Stimulated activated naive B cell treated with anti-CD40 and anti-IgM and Interleukin-4, amounts not matched to agents 10 μg/mL and 1 μg/mL and 100 μg/mL, for 72 hours (primary cell): ENCODE measurements at regions not wholly inside any gene's neighbourhood (a gene's known extent, or its start where the extent isn't known, plus 50 kb on each side); places are given as distances from the start of the nearest gene placed in this dataset.
A peak's percentile ranks its signal among the peaks of the same experiment; 100 is the strongest.

Source experiments
- ATAC-seq, 2 donors: fragments of 150-1000 bp; cut with Tn5 transposase; replicated peaks; 2 replicates each; pipeline ENCODE4 v1.10.0; 2021; ENCODE audit warnings: moderate library complexity in 1 of 2
- DNase-seq: peaks from one replicate; pipeline ENCODE4 v3.0.0; 2021
- H3K27ac Mint-ChIP-seq: one replicate; pipeline ENCODE4 v1.8.0; 2022; ENCODE audit warnings: mild to moderate bottlenecking, mixed read lengths
- H3K27me3 Mint-ChIP-seq, 2 donors: one replicate each; pipeline ENCODE4 v1.8.0; 2022; ENCODE audit warnings: mixed read lengths in 2 of 2
- H3K36me3 Mint-ChIP-seq, 2 donors: one replicate each; pipeline ENCODE4 v1.8.0; 2022; ENCODE audit warnings: mixed read lengths in 2 of 2, mild to moderate bottlenecking in 1 of 2
- H3K4me1 Mint-ChIP-seq, 2 donors: one replicate each; pipeline ENCODE4 v1.8.0; 2022; ENCODE audit warnings: mixed read lengths in 2 of 2, mild to moderate bottlenecking in 1 of 2
- H3K4me3 Mint-ChIP-seq, 2 donors: one replicate each; pipeline ENCODE4 v1.8.0; 2022; ENCODE audit warnings: mild to moderate bottlenecking in 2 of 2, mixed read lengths in 2 of 2, moderate library complexity in 1 of 2
- H3K9me3 Mint-ChIP-seq, 2 donors: one replicate each; pipeline ENCODE4 v1.8.0; 2022; ENCODE audit warnings: mixed read lengths in 2 of 2, mild to moderate bottlenecking in 1 of 2

DNA sequence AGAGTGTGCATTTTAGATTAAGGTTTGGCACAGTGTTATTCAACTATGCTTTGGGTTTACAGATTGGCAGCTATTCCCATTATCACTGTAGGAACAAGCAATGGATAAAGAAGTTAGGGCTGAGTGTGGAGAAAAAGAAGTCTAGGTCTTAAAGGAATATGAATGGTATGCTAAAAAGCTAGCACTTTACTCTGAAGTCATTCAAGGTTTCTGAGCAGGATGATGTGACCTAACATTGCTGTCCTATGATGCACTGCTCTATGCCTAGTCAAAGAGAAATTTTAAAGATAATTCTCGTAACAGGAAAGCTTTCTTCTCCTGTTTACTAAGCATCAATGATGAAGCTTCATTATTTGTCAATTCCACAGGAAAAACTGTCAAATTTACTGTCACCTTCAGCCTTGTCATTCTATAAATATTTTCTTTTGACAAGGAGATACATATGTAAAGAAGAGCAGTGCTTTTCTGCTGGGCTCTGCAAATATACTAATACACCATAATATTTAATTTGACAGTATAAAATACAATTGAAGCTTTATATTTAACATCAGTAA is 476.1 kb upstream of the PTPRD start:
- DNase-seq (no peak), ATAC-seq (no peak)
- Mint-ChIP-seq H3K4me1 (no peaks in the 10 kb centered on the region), H3K4me3 (no peak overlapping the region), H3K27ac (no peak overlapping the region), H3K9me3 (peaks cover 0 to 3% of the 10 kb centered on the region in 2 donors), H3K36me3 (no peaks in the 10 kb centered on the region), H3K27me3 (no peaks in the 10 kb centered on the region)

DNA sequence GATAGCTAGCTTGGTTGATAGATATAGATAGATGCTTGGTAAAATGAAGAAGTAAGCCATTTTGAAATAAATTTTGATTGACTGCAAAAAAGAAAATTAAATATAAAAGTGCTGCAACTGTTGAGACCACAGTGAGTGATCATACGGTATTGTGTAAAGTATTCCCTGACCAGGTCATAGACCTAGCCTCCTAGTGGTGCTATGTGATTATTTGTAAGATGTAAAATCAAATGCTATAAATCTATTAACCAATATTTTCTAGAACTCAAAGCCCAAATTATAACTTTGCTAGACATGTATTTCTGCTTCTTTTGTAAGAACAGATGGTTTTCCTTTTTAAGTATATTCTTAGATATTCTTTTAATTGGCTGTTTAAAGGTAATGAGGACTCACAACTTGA is 480.2 kb upstream of the PTPRD start:
- H3K36me3 Mint-ChIP-seq: no peaks in the 10 kb centered on the region
- H3K4me1 Mint-ChIP-seq: no peaks in the 10 kb centered on the region
- H3K9me3 Mint-ChIP-seq: peaks cover 0 to 2% of the 10 kb centered on the region in 2 donors
- H3K4me3 Mint-ChIP-seq: no peak overlapping the region
- DNase-seq: no peak
- H3K27ac Mint-ChIP-seq: no peak overlapping the region
- no peak for ATAC-seq
- H3K27me3 Mint-ChIP-seq: no peaks in the 10 kb centered on the region

DNA sequence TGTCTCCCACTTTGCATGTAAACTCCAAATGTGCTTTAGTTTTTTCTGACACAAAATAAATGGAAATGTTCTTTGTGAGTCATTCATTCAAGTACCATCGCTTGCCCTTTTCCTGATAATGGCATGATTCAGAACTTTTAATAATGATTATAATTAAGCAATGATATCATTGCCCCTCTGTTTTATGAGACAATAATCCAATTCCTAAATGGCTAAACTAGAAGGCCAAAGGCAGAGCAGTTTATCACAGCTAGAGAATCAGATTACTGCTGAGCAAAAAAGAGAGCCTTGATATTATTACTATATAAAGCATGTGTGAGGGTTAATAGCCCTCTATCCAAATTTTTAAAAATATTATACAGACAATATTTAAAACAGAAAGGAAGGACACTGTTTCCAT is 484.2 kb upstream of the PTPRD start:
- DNase-seq: no peak
- Mint-ChIP-seq H3K27me3 (no peaks in the 10 kb centered on the region), H3K27ac (no peak overlapping the region), H3K36me3 (no peaks in the 10 kb centered on the region), H3K4me3 (no peak overlapping the region), H3K9me3 (peaks cover 8% of the 10 kb centered on the region in 2 donors), H3K4me1 (no peaks in the 10 kb centered on the region)
- ATAC-seq: no peak

DNA sequence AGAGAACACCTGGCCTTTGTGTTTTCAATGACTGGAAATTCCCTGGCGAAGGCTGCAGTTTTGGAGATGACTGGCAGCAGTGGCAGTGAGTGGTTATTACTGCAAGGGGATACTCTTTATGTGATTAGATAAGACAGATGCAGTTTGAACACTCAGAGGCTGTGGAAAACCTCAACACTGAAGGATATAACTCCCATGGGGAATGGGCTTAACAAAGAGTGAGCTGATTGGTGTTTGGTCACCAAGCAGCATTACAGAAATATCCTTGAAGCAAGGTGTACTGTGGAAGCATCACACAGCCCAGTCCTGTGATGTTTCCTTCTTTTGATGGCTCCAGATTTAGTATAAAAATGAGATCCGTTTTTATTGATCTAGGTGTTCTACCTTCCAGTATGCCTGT is 490.7 kb upstream of the PTPRD start:
- Mint-ChIP-seq H3K4me3 (no peak overlapping the region), H3K9me3 (peaks cover 9 to 10% of the 10 kb centered on the region in 2 donors), H3K36me3 (no peaks in the 10 kb centered on the region), H3K4me1 (no peaks in the 10 kb centered on the region), H3K27ac (no peak overlapping the region), H3K27me3 (no peaks in the 10 kb centered on the region)
- no peak for DNase-seq
- no peak for ATAC-seq

DNA sequence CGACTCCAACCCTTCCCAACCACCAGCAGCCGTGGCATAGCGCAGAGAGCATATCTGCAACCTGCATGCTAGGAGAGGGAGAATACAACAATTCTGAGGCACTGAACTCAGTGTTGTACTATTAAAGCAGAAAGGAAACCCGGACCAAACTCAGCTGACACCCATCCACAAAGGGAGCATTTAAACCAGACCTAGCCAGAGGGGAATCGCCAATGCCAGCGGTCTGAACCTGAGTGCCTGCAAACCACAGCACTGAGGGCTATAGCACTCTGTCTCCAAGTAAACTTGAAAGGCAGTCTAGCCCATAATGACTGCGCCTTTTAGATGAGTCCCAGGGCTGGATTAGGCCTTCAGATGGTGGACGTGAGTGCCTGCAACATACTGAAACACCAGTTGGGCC is 494.4 kb upstream of the PTPRD start:
- Mint-ChIP-seq H3K9me3 (peaks cover 10% of the 10 kb centered on the region in 2 donors), H3K4me3 (no peak overlapping the region), H3K27me3 (no peaks in the 10 kb centered on the region), H3K27ac (no peak overlapping the region), H3K36me3 (no peaks in the 10 kb centered on the region), H3K4me1 (no peaks in the 10 kb centered on the region)
- DNase-seq (no peak), ATAC-seq (peak in 1 of 2 donors; percentile 7)

DNA sequence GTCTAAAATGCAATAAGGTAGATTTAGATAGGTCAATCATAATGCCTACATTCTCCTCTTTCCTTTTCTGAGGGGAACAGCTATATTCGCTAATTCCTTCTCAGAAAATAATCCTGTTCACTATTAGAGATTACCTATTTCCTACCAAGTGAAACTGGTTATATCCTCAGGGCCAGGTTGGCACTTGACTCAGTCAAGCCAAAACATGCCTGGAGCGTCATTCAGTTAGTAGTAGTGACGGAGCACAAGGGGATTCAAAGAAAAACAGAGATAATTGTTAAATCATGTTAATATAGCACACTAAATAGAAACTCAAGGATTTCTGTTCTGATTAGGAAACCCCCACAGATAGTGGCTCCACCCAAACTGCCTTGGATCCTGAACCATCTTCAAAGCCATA is 515.4 kb upstream of the PTPRD start:
- ATAC-seq: no peak
- Mint-ChIP-seq H3K4me3 (no peak overlapping the region), H3K27me3 (no peaks in the 10 kb centered on the region), H3K27ac (no peak overlapping the region), H3K36me3 (no peaks in the 10 kb centered on the region), H3K9me3 (peaks cover 1 to 3% of the 10 kb centered on the region in 2 donors), H3K4me1 (no peaks in the 10 kb centered on the region)
- DNase-seq: no peak

DNA sequence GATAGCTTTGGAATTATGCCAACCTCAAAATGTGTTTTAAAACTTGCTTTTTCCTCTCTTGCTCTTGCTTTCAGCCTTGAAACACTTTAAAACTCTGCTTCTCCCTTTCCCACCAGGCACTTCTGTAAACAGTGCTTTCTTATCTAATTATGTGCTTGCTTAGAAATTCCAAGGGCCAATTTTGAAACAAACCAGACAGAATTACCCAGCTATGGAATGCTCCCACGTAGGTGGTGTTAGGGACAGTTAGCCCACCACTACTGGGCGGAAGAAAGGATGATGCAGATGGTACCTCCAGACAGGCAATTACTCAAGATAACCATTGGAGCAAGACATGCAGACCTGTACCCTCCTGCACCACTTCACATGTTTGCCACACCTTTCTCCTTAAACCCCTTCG is 523.0 kb upstream of the PTPRD start:
- no peaks in the 10 kb centered on the region for H3K27me3 Mint-ChIP-seq
- H3K4me3 Mint-ChIP-seq: no peak overlapping the region
- peaks cover 0 to 3% of the 10 kb centered on the region in 2 donors for H3K9me3 Mint-ChIP-seq
- ATAC-seq (no peak), DNase-seq (no peak)
- H3K4me1 Mint-ChIP-seq: no peaks in the 10 kb centered on the region
- H3K27ac Mint-ChIP-seq: no peak overlapping the region
- no peaks in the 10 kb centered on the region for H3K36me3 Mint-ChIP-seq

DNA sequence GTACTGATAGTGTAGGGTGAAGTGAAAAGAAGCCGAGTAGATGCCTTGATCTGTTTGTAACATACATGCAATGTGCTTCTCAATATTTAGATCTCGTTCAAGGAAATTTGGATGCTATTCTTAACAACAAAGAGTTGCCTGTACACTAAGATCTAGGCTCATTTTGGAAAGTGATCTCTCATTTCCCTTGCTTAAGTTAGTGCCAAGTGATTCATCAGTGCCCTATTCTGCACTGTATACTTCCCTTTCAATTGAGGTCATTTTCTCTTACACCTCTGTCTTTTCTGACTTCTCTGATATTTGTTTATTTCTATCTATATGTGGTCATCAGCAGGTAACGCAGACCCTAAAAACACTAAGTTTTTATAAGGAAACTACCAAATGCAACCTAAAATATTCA is 528.6 kb upstream of the PTPRD start:
- ATAC-seq (no peak), DNase-seq (no peak)
- Mint-ChIP-seq H3K27ac (no peak overlapping the region), H3K27me3 (no peaks in the 10 kb centered on the region), H3K36me3 (no peaks in the 10 kb centered on the region), H3K9me3 (no peaks in the 10 kb centered on the region), H3K4me1 (no peaks in the 10 kb centered on the region), H3K4me3 (no peak overlapping the region)

DNA sequence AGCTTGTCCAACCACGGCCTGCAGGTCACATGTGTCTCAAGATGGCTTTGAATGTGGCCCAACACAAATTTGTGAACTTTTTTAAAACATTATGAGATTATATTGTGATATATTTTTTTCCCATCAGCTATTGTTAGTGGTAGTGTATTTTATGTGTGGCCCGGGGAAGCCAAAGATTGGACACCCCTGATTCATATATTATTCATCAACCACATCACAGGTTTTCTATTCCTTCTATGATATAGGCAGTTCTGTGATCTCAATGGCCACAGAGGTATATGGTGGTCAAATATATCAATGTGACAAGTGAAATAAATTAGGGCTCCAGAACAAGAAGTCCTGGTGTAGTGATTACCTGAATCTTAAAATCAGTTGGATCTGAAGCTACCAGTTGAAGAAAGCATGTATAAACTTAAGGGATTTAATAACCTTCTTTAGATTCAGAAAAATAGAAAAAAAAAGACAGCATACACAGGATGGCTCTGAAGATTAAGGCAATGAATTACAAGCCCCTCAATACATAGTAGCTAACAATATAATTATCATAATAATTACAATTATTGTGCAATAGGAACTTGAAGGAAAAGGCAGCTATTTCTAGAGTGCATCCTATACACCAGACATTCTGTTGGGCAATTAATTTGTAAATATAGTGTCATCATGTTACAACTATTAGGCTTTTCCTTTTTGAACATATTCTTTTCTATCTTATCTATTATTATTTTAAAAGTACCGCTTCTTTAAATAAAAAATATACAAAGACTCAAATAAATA is 530.4 kb upstream of the PTPRD start:
- Mint-ChIP-seq H3K27me3 (no peaks in the 10 kb centered on the region), H3K4me3 (no peak overlapping the region), H3K4me1 (no peaks in the 10 kb centered on the region), H3K9me3 (peaks cover 0 to 1% of the 10 kb centered on the region in 2 donors), H3K36me3 (no peaks in the 10 kb centered on the region), H3K27ac (no peak overlapping the region)
- DNase-seq: no peak
- ATAC-seq: no peak

DNA sequence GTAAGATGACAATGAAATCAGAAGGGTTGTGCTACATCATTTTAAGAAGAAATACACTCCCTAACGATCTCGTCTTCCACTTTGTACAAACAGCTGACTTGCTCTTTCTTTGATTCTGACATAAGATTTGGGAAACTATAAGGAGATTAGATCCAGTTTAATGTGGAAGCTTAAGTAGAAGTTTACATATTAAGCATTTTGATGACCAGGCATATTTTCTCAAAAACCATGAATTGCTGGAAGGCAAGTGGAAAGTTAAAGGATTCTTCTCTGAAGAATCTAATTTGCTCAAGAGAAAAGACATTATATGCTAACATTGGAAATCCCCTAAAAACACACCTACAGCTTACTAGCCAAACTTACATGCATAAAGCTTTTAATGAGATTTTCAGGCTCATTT is 531.9 kb upstream of the PTPRD start:
- peaks cover 0 to 1% of the 10 kb centered on the region in 2 donors for H3K9me3 Mint-ChIP-seq
- no peaks in the 10 kb centered on the region for H3K36me3 Mint-ChIP-seq
- DNase-seq: no peak
- no peak overlapping the region for H3K27ac Mint-ChIP-seq
- no peaks in the 10 kb centered on the region for H3K27me3 Mint-ChIP-seq
- no peaks in the 10 kb centered on the region for H3K4me1 Mint-ChIP-seq
- no peak overlapping the region for H3K4me3 Mint-ChIP-seq
- ATAC-seq: no peak

DNA sequence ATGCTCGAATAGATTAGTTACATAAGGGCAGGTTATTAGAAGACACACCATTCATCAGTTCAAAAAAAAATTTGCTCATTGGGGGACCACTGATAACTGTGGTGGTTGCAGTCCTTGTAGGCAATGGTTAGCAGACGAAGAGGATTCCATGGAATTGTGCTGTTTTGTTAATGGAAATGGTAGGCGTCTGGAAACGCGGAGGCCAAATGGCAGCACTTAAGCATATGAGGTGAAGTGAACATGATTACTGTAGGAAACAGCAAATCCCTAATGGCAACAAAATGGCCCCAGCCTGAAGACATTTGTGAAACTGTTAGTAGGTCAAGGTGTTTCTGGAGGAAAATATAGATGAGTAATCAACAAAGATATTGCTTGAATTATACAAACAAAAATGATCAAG is 535.4 kb upstream of the PTPRD start:
- no peaks in the 10 kb centered on the region for H3K4me1 Mint-ChIP-seq

DNA sequence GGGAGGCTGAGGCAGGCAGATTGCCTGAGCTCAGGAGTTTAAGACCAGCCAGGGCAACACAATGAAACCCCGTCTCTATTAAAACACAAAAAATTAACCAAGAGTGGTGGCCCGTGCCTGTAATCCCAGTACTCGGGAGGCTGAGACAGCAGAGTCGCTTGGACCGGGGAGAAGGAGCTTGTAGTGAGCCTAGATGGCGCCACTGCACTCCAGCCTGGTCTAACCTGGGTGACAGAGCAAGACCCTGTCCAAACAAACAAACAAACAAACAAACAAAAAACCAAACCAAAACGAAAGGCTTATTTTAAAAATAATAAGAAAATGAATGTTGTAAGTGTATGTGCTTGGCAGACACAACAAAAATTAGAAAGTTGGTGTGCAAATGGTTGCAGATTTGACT is 536.3 kb upstream of the PTPRD start:
- no peak overlapping the region for H3K27ac Mint-ChIP-seq
- H3K4me1 Mint-ChIP-seq: no peaks in the 10 kb centered on the region

More for the DNA sequence above, 535.4 kb upstream of the PTPRD start:
- Mint-ChIP-seq H3K27ac (no peak overlapping the region), H3K27me3 (no peaks in the 10 kb centered on the region), H3K36me3 (no peaks in the 10 kb centered on the region), H3K4me3 (no peak overlapping the region), H3K9me3 (peaks cover 0 to 1% of the 10 kb centered on the region in 2 donors)
- ATAC-seq (no peak), DNase-seq (no peak)

DNA sequence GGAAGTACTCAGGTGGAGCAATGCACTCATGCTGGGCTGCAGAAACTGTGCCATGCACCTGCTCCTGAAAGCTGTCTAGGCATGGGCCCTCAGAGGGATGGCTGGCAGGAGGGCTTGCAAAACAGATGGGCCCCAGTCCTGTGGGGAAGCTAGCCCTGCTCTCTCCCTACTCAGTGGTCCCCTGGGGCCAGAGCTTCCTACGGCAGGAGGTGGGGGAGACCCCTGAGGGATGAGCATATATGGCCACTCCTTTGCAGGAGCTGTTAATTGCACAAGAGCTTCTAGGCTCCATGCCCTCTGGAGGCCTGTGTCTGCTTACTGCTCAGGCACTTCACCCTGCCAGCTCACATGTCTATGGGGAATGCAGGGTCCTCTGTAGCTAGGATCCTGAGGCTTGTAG is 545.3 kb upstream of the PTPRD start:
- Mint-ChIP-seq H3K4me3 (no peak overlapping the region), H3K27me3 (no peaks in the 10 kb centered on the region), H3K4me1 (no peaks in the 10 kb centered on the region), H3K9me3 (peaks cover 4 to 11% of the 10 kb centered on the region in 2 donors), H3K27ac (no peak overlapping the region), H3K36me3 (no peaks in the 10 kb centered on the region)
- ATAC-seq (no peak), DNase-seq (no peak)

More for the DNA sequence above, 536.3 kb upstream of the PTPRD start:
- no peaks in the 10 kb centered on the region for H3K27me3 Mint-ChIP-seq
- DNase-seq (no peak), ATAC-seq (no peak)
- H3K36me3 Mint-ChIP-seq: no peaks in the 10 kb centered on the region
- no peak overlapping the region for H3K4me3 Mint-ChIP-seq
- peaks cover 0 to 1% of the 10 kb centered on the region in 2 donors for H3K9me3 Mint-ChIP-seq

DNA sequence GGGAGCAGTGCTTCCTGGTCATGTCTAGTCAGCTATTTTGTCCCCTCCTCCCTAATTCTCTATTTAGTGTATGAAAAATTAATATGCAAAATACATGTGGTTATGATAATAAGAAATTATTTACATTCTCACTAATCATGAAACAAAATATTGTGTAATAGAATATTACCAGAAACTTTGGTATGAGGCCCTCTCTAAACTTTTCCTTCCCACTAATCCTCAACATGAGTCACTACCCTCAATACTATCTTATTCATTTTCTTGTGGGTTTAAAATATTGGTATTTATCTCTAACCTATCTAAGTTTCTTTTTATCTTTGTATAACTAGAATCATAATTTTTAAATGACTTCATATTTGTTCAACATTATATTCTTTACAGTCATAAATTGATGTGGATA is 545.9 kb upstream of the PTPRD start:
- Mint-ChIP-seq H3K4me3 (no peak overlapping the region), H3K27ac (no peak overlapping the region), H3K36me3 (no peaks in the 10 kb centered on the region), H3K27me3 (no peaks in the 10 kb centered on the region), H3K9me3 (peaks cover 4 to 11% of the 10 kb centered on the region in 2 donors), H3K4me1 (no peaks in the 10 kb centered on the region)
- ATAC-seq (no peak), DNase-seq (no peak)

DNA sequence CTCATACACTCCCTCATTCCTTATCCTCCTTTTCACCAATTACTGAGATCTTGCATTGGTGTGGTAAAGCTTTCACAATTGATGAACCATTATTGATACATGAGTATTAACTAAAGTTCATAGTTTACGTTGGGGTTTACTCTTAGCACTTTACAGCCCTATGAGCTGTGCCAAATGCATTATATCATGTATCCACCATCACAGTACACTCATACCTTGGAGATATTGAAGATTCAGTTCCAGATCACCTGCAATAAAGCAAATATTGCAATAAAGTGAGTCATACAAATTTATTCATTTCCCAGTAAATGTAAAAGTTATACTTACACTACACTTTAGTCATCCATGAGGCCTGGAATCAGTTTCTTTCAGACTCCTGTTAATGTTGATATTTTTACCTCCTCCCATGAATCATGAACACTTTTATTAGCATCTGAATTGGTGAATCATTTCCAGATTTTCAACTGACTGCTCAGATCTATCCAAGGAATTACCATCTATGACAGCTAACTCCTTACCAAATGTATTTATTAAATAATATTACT is 546.6 kb upstream of the PTPRD start:
- Mint-ChIP-seq H3K27me3 (no peaks in the 10 kb centered on the region), H3K27ac (no peak overlapping the region), H3K4me3 (no peak overlapping the region), H3K9me3 (peaks cover 4 to 11% of the 10 kb centered on the region in 2 donors), H3K4me1 (no peaks in the 10 kb centered on the region), H3K36me3 (no peaks in the 10 kb centered on the region)
- ATAC-seq (no peak), DNase-seq (no peak)
